T-cell (primary cell): ENCODE measurements at regions not wholly inside any gene's neighbourhood (a gene's known extent, or its start where the extent isn't known, plus 50 kb on each side); places are given as distances from the start of the nearest gene placed in this dataset.

ENCODE experiments used
- ATAC-seq, 4 experiments: fragments of 200-7000 bp in 3 of 4; fragments of 150-1000 bp in 1 of 4; cut with Tn5 transposase; replicated peaks in 1 of 4; 1 replicate in 3 of 4; 2 replicates in 1 of 4; pipeline ENCODE4 v1.10.0; 2021; ENCODE audit warnings: moderate library complexity in 3 of 4, mild to moderate bottlenecking in 2 of 4, moderate number of reproducible peaks in 1 of 4
- CTCF ChIA-PET, 2 donors: fragments of 300-600 bp; sonication (Branson Sonifier 250); formaldehyde crosslinking; loops; one replicate each; lab custom pipeline; 2022; ENCODE audit warnings: antibody characterized with exemption in 2 of 2; lab: Charles Lee
- POLR2A ChIA-PET, 2 donors: fragments of 300-600 bp; sonication (Branson Sonifier 250); formaldehyde crosslinking; loops; one replicate each; lab custom pipeline; 2022; ENCODE audit warnings: antibody characterized with exemption in 2 of 2; lab: Charles Lee
- DNase-seq, 35 experiments: peaks; one replicate each; pipeline versions ENCODE4 v3.0.0 to v3.0.0-alpha.2; 2013 to 2023
- H3K27ac ChIP-seq: one replicate; pipeline ENCODE4 v1.5.1; 2013; ENCODE audit warnings: low read length
- H3K27me3 ChIP-seq, 2 experiments: replicated peaks in 1 of 2; 1 replicate in 1 of 2; 2 replicates in 1 of 2; pipeline versions ENCODE4 v1.6.1 to v1.7.0; 2013; ENCODE audit warnings: low read length in 1 of 2, mixed read lengths in 1 of 2; ENCODE audit not compliant: control insufficient read depth in 2 of 2, insufficient read depth in 2 of 2; ENCODE audit errors: extremely low read depth in 1 of 2
- H3K36me3 ChIP-seq, 2 donors: 1 replicate in 1 of 2; 2 replicates in 1 of 2; pipeline versions ENCODE4 v1.6.1 to v1.7.0; 2013; ENCODE audit warnings: low read length in 1 of 2; ENCODE audit not compliant: control insufficient read depth in 2 of 2, insufficient read depth in 1 of 2; ENCODE audit errors: extremely low read depth in 1 of 2
- H3K4me1 ChIP-seq, 2 experiments: 1 replicate in 1 of 2; 2 replicates in 1 of 2; pipeline versions ENCODE4 v1.6.1 to v1.7.0; 2013; ENCODE audit warnings: low read length in 2 of 2, mixed read lengths in 1 of 2; ENCODE audit not compliant: insufficient read depth in 2 of 2, control insufficient read depth in 1 of 2; ENCODE audit errors: extremely low read depth in 1 of 2
- H3K4me3 ChIP-seq, 2 donors: 1 replicate in 1 of 2; 2 replicates in 1 of 2; pipeline versions ENCODE4 v1.5.1 to v1.7.0; 2013; ENCODE audit warnings: mild to moderate bottlenecking in 2 of 2, low read length in 1 of 2, moderate library complexity in 1 of 2; ENCODE audit not compliant: control insufficient read depth in 1 of 2; ENCODE audit errors: extremely low read depth in 1 of 2
- H3K9me3 ChIP-seq: 2 replicates; pipeline ENCODE4 v1.7.0; 2013
- H3K27ac Mint-ChIP-seq, 2 donors: one replicate each; pipeline ENCODE4 v1.8.0; 2020 to 2021; ENCODE audit warnings: mild to moderate bottlenecking in 2 of 2, mixed read lengths in 2 of 2
- H3K27me3 Mint-ChIP-seq, 2 donors: one replicate each; pipeline ENCODE4 v1.8.0; 2021 to 2022; ENCODE audit warnings: mixed read lengths in 2 of 2
- H3K36me3 Mint-ChIP-seq: one replicate; pipeline ENCODE4 v1.8.0; 2021; ENCODE audit warnings: mixed read lengths
- H3K4me1 Mint-ChIP-seq, 3 donors: one replicate each; pipeline ENCODE4 v1.8.0; 2020 to 2022; ENCODE audit warnings: mixed read lengths in 3 of 3, mild to moderate bottlenecking in 1 of 3
- H3K4me3 Mint-ChIP-seq, 3 donors: one replicate each; pipeline ENCODE4 v1.8.0; 2020 to 2022; ENCODE audit warnings: mild to moderate bottlenecking in 3 of 3, mixed read lengths in 3 of 3, moderate library complexity in 3 of 3
- H3K9me3 Mint-ChIP-seq, 3 donors: one replicate each; pipeline ENCODE4 v1.8.0; 2020 to 2022; ENCODE audit warnings: mixed read lengths in 3 of 3
- WGBS: methylation state at CpG from one replicate; pipeline ENCODE4 v1.1.5; 2013; ENCODE audit warnings: missing lambda C conversion rate; ENCODE audit not compliant: insufficient coverage; 5-methylcytosine and 5-hydroxymethylcytosine counted together

- ChIA-PET POLR2A (no interaction called here), CTCF (no interaction called here)
- no peaks in the 10 kb centered on the region for H3K9me3 ChIP-seq
- Mint-ChIP-seq H3K27me3 (no peaks in the 10 kb centered on the region), H3K36me3 (no peaks in the 10 kb centered on the region), H3K4me1 (no peaks in the 10 kb centered on the region), H3K27ac (no peak overlapping the region), H3K4me3 (no peak overlapping the region), H3K9me3 (peaks cover 0 to 6% (median 2%) of the 10 kb centered on the region in 3 donors)
- WGBS = no CpG with 5 or more reads among the region's 3 CpGs
- no peak overlapping the region for H3K4me3 ChIP-seq
- ATAC-seq (no peak), DNase-seq (no peak)
- H3K36me3 ChIP-seq = no peaks in the 10 kb centered on the region
- H3K4me1 ChIP-seq = no peaks in the 10 kb centered on the region
- no peak overlapping the region for H3K27ac ChIP-seq
- no peaks in the 10 kb centered on the region for H3K27me3 ChIP-seq
These were observed 993.5 kb downstream of the SLC6A15 start for GRCh38 chr12:83919081-83919480.

GRCh38 chr12:83904175-83904574 lies 1008.4 kb downstream of the SLC6A15 start:
- H3K27ac ChIP-seq = no peak overlapping the region
- Mint-ChIP-seq H3K27ac (no peak overlapping the region), H3K27me3 (no peaks in the 10 kb centered on the region), H3K4me3 (no peak overlapping the region), H3K36me3 (no peaks in the 10 kb centered on the region), H3K4me1 (no peaks in the 10 kb centered on the region), H3K9me3 (peaks cover 7 to 17% (median 10%) of the 10 kb centered on the region in 3 donors)
- H3K36me3 ChIP-seq = no peaks in the 10 kb centered on the region
- ChIA-PET CTCF (no interaction called here), POLR2A (no interaction called here)
- no peaks in the 10 kb centered on the region for H3K4me1 ChIP-seq
- no peaks in the 10 kb centered on the region for H3K27me3 ChIP-seq
- H3K9me3 ChIP-seq = no peaks in the 10 kb centered on the region
- no peak overlapping the region for H3K4me3 ChIP-seq
- DNase-seq = no peak
- ATAC-seq = no peak
- WGBS = 67% methylated on average over 1 of the region's 6 CpGs

DNA sequence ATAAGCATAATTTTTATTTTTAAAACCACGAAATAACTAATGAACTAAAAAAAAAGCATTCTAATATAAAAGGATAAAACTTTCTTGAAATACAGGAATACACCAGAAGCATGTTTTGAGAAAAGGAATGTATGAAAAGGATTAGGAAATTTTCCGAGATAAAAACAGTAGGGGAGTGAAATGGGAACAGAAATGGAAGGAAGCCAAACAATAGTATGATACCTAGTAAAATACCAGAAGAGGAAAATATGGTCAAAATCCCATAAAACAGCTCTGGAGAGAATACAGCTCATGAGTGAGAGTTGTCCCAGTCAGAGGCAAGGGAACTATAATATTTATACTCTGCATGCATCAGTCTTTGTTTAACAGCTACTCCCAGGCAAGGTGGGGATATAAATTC lies 1016.2 kb downstream of the SLC6A15 start:
- no peaks in the 10 kb centered on the region for H3K36me3 Mint-ChIP-seq
- no CpG with 5 or more reads among the region's 2 CpGs for WGBS
- Histone ChIP-seq H3K4me3 (no peak overlapping the region), H3K27ac (no peak overlapping the region), H3K9me3 (no peaks in the 10 kb centered on the region), H3K36me3 (no peaks in the 10 kb centered on the region), H3K4me1 (no peaks in the 10 kb centered on the region), H3K27me3 (no peaks in the 10 kb centered on the region)
- no peak overlapping the region for H3K4me3 Mint-ChIP-seq
- ChIA-PET CTCF (interaction anchor here in 1 of 2 donors (0.6 kb wide), 1 partner anchor 175 kb away, joined by 3 read pairs; no protein-coding TSS in a partner anchor), POLR2A (no interaction called here)
- no peaks in the 10 kb centered on the region for H3K27me3 Mint-ChIP-seq
- H3K27ac Mint-ChIP-seq = no peak overlapping the region
- DNase-seq (no peak), ATAC-seq (no peak)
- H3K9me3 Mint-ChIP-seq = peaks cover 3 to 22% (median 13%) of the 10 kb centered on the region in 3 donors
- H3K4me1 Mint-ChIP-seq = no peaks in the 10 kb centered on the region

- Mint-ChIP-seq H3K4me3 (no peak overlapping the region), H3K9me3 (peaks cover 3 to 7% (median 4%) of the 10 kb centered on the region in 3 donors), H3K4me1 (no peaks in the 10 kb centered on the region), H3K27me3 (no peaks in the 10 kb centered on the region), H3K27ac (no peak overlapping the region), H3K36me3 (no peaks in the 10 kb centered on the region)
- Histone ChIP-seq H3K27ac (no peak overlapping the region), H3K9me3 (no peaks in the 10 kb centered on the region), H3K27me3 (no peaks in the 10 kb centered on the region), H3K4me1 (no peaks in the 10 kb centered on the region), H3K4me3 (no peak overlapping the region), H3K36me3 (no peaks in the 10 kb centered on the region)
- ChIA-PET CTCF (interaction anchor here in 1 of 2 donors (0.5 to 0.7 kb wide), 2 partner anchors 13 to 17 kb away, joined by 3 to 4 read pairs; no protein-coding TSS in a partner anchor), POLR2A (no interaction called here)
- no CpG with 5 or more reads among the region's 1 CpG for WGBS
- DNase-seq (no peak), ATAC-seq (no peak)
These were observed 1019.5 kb downstream of the SLC6A15 start for GRCh38 chr12:83893101-83893500.

- CTCF ChIA-PET = no interaction called here
- Histone ChIP-seq H3K4me3 (no peak overlapping the region), H3K9me3 (no peaks in the 10 kb centered on the region), H3K36me3 (no peaks in the 10 kb centered on the region), H3K4me1 (no peaks in the 10 kb centered on the region), H3K27ac (no peak overlapping the region), H3K27me3 (no peaks in the 10 kb centered on the region)
- Mint-ChIP-seq H3K36me3 (no peaks in the 10 kb centered on the region), H3K4me3 (no peak overlapping the region), H3K4me1 (no peaks in the 10 kb centered on the region), H3K27me3 (no peaks in the 10 kb centered on the region), H3K9me3 (peaks cover 6 to 7% (median 7%) of the 10 kb centered on the region in 3 donors), H3K27ac (no peak overlapping the region)
- ATAC-seq (no peak), DNase-seq (no peak)
- POLR2A ChIA-PET = no interaction called here
These were observed 1022.9 kb downstream of the SLC6A15 start for GRCh38 chr12:83889745-83890144.

- ChIA-PET POLR2A (no interaction called here), CTCF (no interaction called here)
- Mint-ChIP-seq H3K36me3 (no peaks in the 10 kb centered on the region), H3K4me3 (no peak overlapping the region), H3K27ac (no peak overlapping the region), H3K27me3 (no peaks in the 10 kb centered on the region), H3K4me1 (no peaks in the 10 kb centered on the region), H3K9me3 (peaks cover 0 to 7% (median 7%) of the 10 kb centered on the region in 3 donors)
- Histone ChIP-seq H3K27me3 (no peaks in the 10 kb centered on the region), H3K4me3 (no peak overlapping the region), H3K9me3 (no peaks in the 10 kb centered on the region), H3K27ac (no peak overlapping the region), H3K4me1 (no peaks in the 10 kb centered on the region), H3K36me3 (no peaks in the 10 kb centered on the region)
- no peak for DNase-seq
- WGBS = no CpG with 5 or more reads among the region's 3 CpGs
- no peak for ATAC-seq
These were observed 1026.1 kb downstream of the SLC6A15 start for GRCh38 chr12:83886479-83886878.
